ENCODE measurements at regions not wholly inside any gene's neighbourhood (a gene's known extent, or its start where the extent isn't known, plus 50 kb on each side); places are given as distances from the start of the nearest gene placed in this dataset.
A peak's percentile ranks its signal among the peaks of the same experiment; 100 is the strongest.

- H3K27ac ChIP-seq (ENCODE audit: low read depth, low read length): no peak overlapping the region
- H3K27me3 ChIP-seq (ENCODE audit: control insufficient read depth, insufficient read depth, low read length, poor library complexity, severe bottlenecking): no peaks in the 10 kb centered on the region
- DNase-seq: no peak
- 93 to 100% methylated on average over 1 of the region's 1 CpG for WGBS, 2 experiments (ENCODE audit: insufficient coverage in 1 of 2, insufficient read length in 1 of 2)
- Mint-ChIP-seq H3K4me3 (no peak overlapping the region), H3K36me3 (ENCODE audit: low read depth) (no peaks in the 10 kb centered on the region), H3K4me1 (peaks cover 8% of the 10 kb centered on the region), H3K27me3 (ENCODE audit: insufficient read depth) (no peaks in the 10 kb centered on the region), H3K9me3 (no peaks in the 10 kb centered on the region), H3K27ac (no peak overlapping the region)
- peaks cover 4% of the 10 kb centered on the region for H3K4me1 ChIP-seq (ENCODE audit: control insufficient read depth, insufficient read depth, low read length)
- H3K4me3 ChIP-seq (ENCODE audit: low read length): no peak overlapping the region
- no peaks in the 10 kb centered on the region for H3K9me3 ChIP-seq (ENCODE audit: control insufficient read depth, low read length)
- no peak overlapping the region for H3K9ac ChIP-seq (ENCODE audit: extremely low read depth, low read length, poor library complexity, severe bottlenecking)
- TF ChIP-seq CTCF (conservative IDR thresholded peaks at IDR 0.05): no peak
- no peaks in the 10 kb centered on the region for H3K36me3 ChIP-seq (ENCODE audit: control insufficient read depth, insufficient read depth, low read length)
Measured at GRCh38 chr15:62969442-62970089, 73.0 kb upstream of the TPM1 start.

DNA sequence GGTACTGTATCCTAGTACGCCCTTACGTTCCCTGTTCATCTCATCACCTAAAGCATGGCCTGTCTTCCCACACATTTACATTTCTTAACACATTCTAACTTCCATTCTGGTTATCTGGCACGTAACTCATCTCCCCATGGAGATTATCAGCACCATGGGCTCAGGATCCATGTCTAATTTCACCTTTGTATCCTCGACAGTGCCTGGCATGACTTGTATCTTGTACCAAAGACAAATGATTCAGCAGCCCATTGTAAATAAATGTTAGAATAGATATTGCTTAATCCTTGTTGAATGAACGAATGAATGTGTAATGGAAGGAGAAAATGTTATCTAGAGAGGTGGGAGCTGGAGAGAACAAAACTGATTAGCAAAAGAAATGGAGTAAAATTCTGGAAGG, 69.7 kb upstream of the TPM1 start:
- Histone ChIP-seq H3K36me3 (ENCODE audit: control insufficient read depth, insufficient read depth, low read length) (no peaks in the 10 kb centered on the region), H3K9ac (ENCODE audit: extremely low read depth, low read length, poor library complexity, severe bottlenecking) (no peak overlapping the region), H3K27me3 (ENCODE audit: control insufficient read depth, insufficient read depth, low read length, poor library complexity, severe bottlenecking) (no peaks in the 10 kb centered on the region), H3K4me1 (ENCODE audit: control insufficient read depth, insufficient read depth, low read length) (peaks cover 4% of the 10 kb centered on the region), H3K27ac (ENCODE audit: low read depth, low read length) (no peak overlapping the region), H3K9me3 (ENCODE audit: control insufficient read depth, low read length) (no peaks in the 10 kb centered on the region), H3K4me3 (ENCODE audit: low read length) (no peak overlapping the region)
- Mint-ChIP-seq H3K4me3 (no peak overlapping the region), H3K27me3 (ENCODE audit: insufficient read depth) (no peaks in the 10 kb centered on the region), H3K4me1 (peaks cover 11% of the 10 kb centered on the region), H3K36me3 (ENCODE audit: low read depth) (no peaks in the 10 kb centered on the region), H3K27ac (no peak overlapping the region), H3K9me3 (no peaks in the 10 kb centered on the region)
- no peak for DNase-seq
- WGBS, 2 experiments (ENCODE audit: insufficient coverage in 1 of 2, insufficient read length in 1 of 2): 77 to 88% methylated on average over 5 of the region's 5 CpGs
- no peak for TF ChIP-seq CTCF (conservative IDR thresholded peaks at IDR 0.05)

- Histone ChIP-seq H3K27ac (ENCODE audit: low read depth, low read length) (no peak overlapping the region), H3K4me1 (ENCODE audit: control insufficient read depth, insufficient read depth, low read length) (no peaks in the 10 kb centered on the region), H3K9ac (ENCODE audit: extremely low read depth, low read length, poor library complexity, severe bottlenecking) (no peak overlapping the region), H3K27me3 (ENCODE audit: control insufficient read depth, insufficient read depth, low read length, poor library complexity, severe bottlenecking) (no peaks in the 10 kb centered on the region), H3K36me3 (ENCODE audit: control insufficient read depth, insufficient read depth, low read length) (no peaks in the 10 kb centered on the region), H3K9me3 (ENCODE audit: control insufficient read depth, low read length) (no peaks in the 10 kb centered on the region), H3K4me3 (ENCODE audit: low read length) (no peak overlapping the region)
- Mint-ChIP-seq H3K4me1 (peaks cover 3% of the 10 kb centered on the region), H3K36me3 (ENCODE audit: low read depth) (no peaks in the 10 kb centered on the region), H3K9me3 (no peaks in the 10 kb centered on the region), H3K4me3 (no peak overlapping the region), H3K27ac (peak overlapping the region; percentile 14), H3K27me3 (ENCODE audit: insufficient read depth) (no peaks in the 10 kb centered on the region)
- peak; percentile 62 for DNase-seq
- WGBS, 2 experiments (ENCODE audit: insufficient coverage in 1 of 2, insufficient read length in 1 of 2): 50 to 71% methylated on average over 1 to 7 of the region's 8 CpGs
- no peak for TF ChIP-seq CTCF (conservative IDR thresholded peaks at IDR 0.05)
Measured at GRCh38 chr15:62975515-62975914, 67.0 kb upstream of the TPM1 start.

All from endodermal cell (in vitro differentiated cells).